ENCODE measurements at regions not wholly inside any gene's neighbourhood (a gene's known extent, or its start where the extent isn't known, plus 50 kb on each side); places are given as distances from the start of the nearest gene placed in this dataset. TPM values are rescaled to one million over a fixed set of nuclear protein-coding genes. Genes with fewer than 3 reads are reported as not detected.

DNA sequence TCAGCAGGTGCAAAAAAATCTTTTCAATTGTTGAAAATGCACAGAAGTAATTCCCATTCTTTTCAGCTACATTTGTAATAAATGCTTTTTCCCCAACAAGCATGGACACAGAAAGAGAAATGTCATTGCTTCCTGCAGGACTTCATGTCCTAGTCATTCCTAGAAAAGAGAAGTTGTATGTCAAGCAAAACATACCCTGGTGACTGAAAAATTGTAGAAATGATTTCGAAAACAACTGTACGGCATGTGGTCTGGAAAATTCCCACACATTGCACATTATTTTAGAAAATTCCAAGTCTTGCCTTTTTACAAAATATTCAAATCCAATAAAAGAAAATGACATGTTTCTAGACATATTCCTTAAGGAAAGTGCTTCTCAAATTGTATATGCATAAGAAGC lies 50.4 kb upstream of the ALCAM start:
- intact Hi-C loops (cut with DNase I) = no loop called here
- no peak for DNase-seq (ENCODE audit: missing footprints)
- no peak for ATAC-seq

Small RNA genes lying in the stretch of these regions (microRNA-seq; reads per million reads assigned to microRNA genes)
- gene MIR548AB = not detected
